ENCODE measurements at regions not wholly inside any gene's neighbourhood (a gene's known extent, or its start where the extent isn't known, plus 50 kb on each side); places are given as distances from the start of the nearest gene placed in this dataset.
"Not testable (repeated sequence)": the region's sequence is repeated elsewhere in the genome, so short reads cannot be mapped to it uniquely, and the experiment has no call there.

- DNase-seq; H3K4me3 Mint-ChIP-seq; POLR2A ChIA-PET; intact Hi-C loops (cut with micrococcal nuclease); H3K27me3 Mint-ChIP-seq; H3K4me1 Mint-ChIP-seq; H3K27ac Mint-ChIP-seq; H3K36me3 Mint-ChIP-seq (ENCODE audit: low read depth); ATAC-seq (ENCODE audit: low read depth); CTCF ChIA-PET: not testable (repeated sequence)
- H3K9me3 Mint-ChIP-seq = peaks cover 35% of the 10 kb centered on the region
Observed at GRCh38 chrY:11643549-11643948, 1057.5 kb upstream of the USP9Y start.

GRCh38 chrY:11668221-11668620 lies 1032.8 kb upstream of the USP9Y start:
- ChIA-PET CTCF (no interaction called here), POLR2A (no interaction called here)
- peaks cover 66% of the 10 kb centered on the region for H3K9me3 Mint-ChIP-seq
- no peaks in the 10 kb centered on the region for H3K27me3 Mint-ChIP-seq
- no peak overlapping the region for H3K4me3 Mint-ChIP-seq
- no peak for TF ChIP-seq CTCF (IDR thresholded peaks at IDR 0.05)
- ATAC-seq (ENCODE audit: low read depth) (no peak), DNase-seq (no peak)
- H3K4me1 Mint-ChIP-seq = no peaks in the 10 kb centered on the region
- intact Hi-C loops (cut with micrococcal nuclease) = no loop called here
- no peak overlapping the region for H3K27ac Mint-ChIP-seq
- H3K36me3 Mint-ChIP-seq (ENCODE audit: low read depth) = no peaks in the 10 kb centered on the region

Data from activated B cell treated with CpG ODN at 0.5 μM for 24 hours (primary cell).